ENCODE measurements at regions not wholly inside any gene's neighbourhood (a gene's known extent, or its start where the extent isn't known, plus 50 kb on each side); places are given as distances from the start of the nearest gene placed in this dataset.

- 56 to 70% (median 66%) methylated on average over 1 of the region's 1 CpG for WGBS, 5 donors
- no peak for DNase-seq
- Histone ChIP-seq H3K4me1 (no peaks in the 10 kb centered on the region), H3K4me3 (no peak overlapping the region), H3K9me3 (peaks cover 0 to 5% (median 0%) of the 10 kb centered on the region in 8 donors), H3K36me3 (no peaks in the 10 kb centered on the region), H3K27me3 (replicated peaks in 1 of 7) (no peaks in the 10 kb centered on the region), H3K27ac (no peak overlapping the region)
- intact Hi-C loops (cut with DNase I; ENCODE audit: low total_unique reads) = no loop called here
- TF ChIP-seq POLR2A (IDR thresholded peaks at IDR 0.05) = no peak
- no peak for TF ChIP-seq POLR2AphosphoS5 (IDR thresholded peaks at IDR 0.05)
- no peak for TF ChIP-seq CTCF (IDR thresholded peaks at IDR 0.05 in 8 of 11, conservative IDR thresholded peaks at IDR 0.05 in 3 of 11)
Observed at GRCh38 chr4:66693694-66694093, 851.6 kb downstream of the CENPC start.

GRCh38 chr4:66691101-66691500 is 854.2 kb downstream of the CENPC start:
- no peak for TF ChIP-seq POLR2A (IDR thresholded peaks at IDR 0.05)
- TF ChIP-seq CTCF (IDR thresholded peaks at IDR 0.05 in 8 of 11, conservative IDR thresholded peaks at IDR 0.05 in 3 of 11) = no peak
- TF ChIP-seq POLR2AphosphoS5 (IDR thresholded peaks at IDR 0.05) = no peak
- H3K9me3 ChIP-seq = no peaks in the 10 kb centered on the region

GRCh38 chr4:66688674-66689073 is 856.6 kb downstream of the CENPC start:
- intact Hi-C loops (cut with DNase I; ENCODE audit: low total_unique reads) = no loop called here
- no peaks in the 10 kb centered on the region for H3K36me3 ChIP-seq
- H3K4me3 ChIP-seq = no peak overlapping the region
- no peak for DNase-seq
- no peaks in the 10 kb centered on the region for H3K27me3 ChIP-seq (replicated peaks in 1 of 7)
- 45 to 57% (median 48%) methylated on average over 3 of the region's 3 CpGs for WGBS, 5 donors
- no peaks in the 10 kb centered on the region for H3K9me3 ChIP-seq
- H3K4me1 ChIP-seq = no peaks in the 10 kb centered on the region
- TF ChIP-seq POLR2A (IDR thresholded peaks at IDR 0.05) (no peak), POLR2AphosphoS5 (IDR thresholded peaks at IDR 0.05) (no peak), CTCF (IDR thresholded peaks at IDR 0.05 in 8 of 11, conservative IDR thresholded peaks at IDR 0.05 in 3 of 11) (no peak)
- no peak overlapping the region for H3K27ac ChIP-seq

More at GRCh38 chr4:66691101-66691500, 854.2 kb downstream of the CENPC start:
- Histone ChIP-seq H3K4me1 (no peaks in the 10 kb centered on the region), H3K36me3 (no peaks in the 10 kb centered on the region), H3K27me3 (replicated peaks in 1 of 7) (no peaks in the 10 kb centered on the region), H3K4me3 (no peak overlapping the region), H3K27ac (no peak overlapping the region)
- DNase-seq = no peak
- intact Hi-C loops (cut with DNase I; ENCODE audit: low total_unique reads) = no loop called here
- WGBS, 5 donors = 38 to 64% (median 52%) methylated on average over 4 of the region's 4 CpGs

GRCh38 chr4:66687459-66687858 is 857.8 kb downstream of the CENPC start:
- WGBS, 5 donors = 66 to 82% (median 79%) methylated on average over 2 of the region's 2 CpGs
- intact Hi-C loops (cut with DNase I; ENCODE audit: low total_unique reads) = no loop called here
- TF ChIP-seq POLR2A (IDR thresholded peaks at IDR 0.05) = no peak
- TF ChIP-seq POLR2AphosphoS5 (IDR thresholded peaks at IDR 0.05) = no peak
- TF ChIP-seq CTCF (IDR thresholded peaks at IDR 0.05 in 8 of 11, conservative IDR thresholded peaks at IDR 0.05 in 3 of 11) = no peak
- no peaks in the 10 kb centered on the region for H3K9me3 ChIP-seq
- H3K27me3 ChIP-seq (replicated peaks in 1 of 7) = no peaks in the 10 kb centered on the region
- no peaks in the 10 kb centered on the region for H3K36me3 ChIP-seq
- H3K27ac ChIP-seq = no peak overlapping the region
- H3K4me3 ChIP-seq = no peak overlapping the region
- no peaks in the 10 kb centered on the region for H3K4me1 ChIP-seq
- no peak for DNase-seq
